GM21529 (cell line): ENCODE measurements at regions not wholly inside any gene's neighbourhood (a gene's known extent, or its start where the extent isn't known, plus 50 kb on each side); places are given as distances from the start of the nearest gene placed in this dataset.
"Not testable (repeated sequence)": the region's sequence is repeated elsewhere in the genome, so short reads cannot be mapped to it uniquely, and the experiment has no call there.

ENCODE experiments used
- ATAC-seq: cut with Tn5 transposase; IDR thresholded peaks from one replicate; pipeline ENCODE4 v1.9.1; 2021; ENCODE audit not compliant: unreplicated experiment

DNA sequence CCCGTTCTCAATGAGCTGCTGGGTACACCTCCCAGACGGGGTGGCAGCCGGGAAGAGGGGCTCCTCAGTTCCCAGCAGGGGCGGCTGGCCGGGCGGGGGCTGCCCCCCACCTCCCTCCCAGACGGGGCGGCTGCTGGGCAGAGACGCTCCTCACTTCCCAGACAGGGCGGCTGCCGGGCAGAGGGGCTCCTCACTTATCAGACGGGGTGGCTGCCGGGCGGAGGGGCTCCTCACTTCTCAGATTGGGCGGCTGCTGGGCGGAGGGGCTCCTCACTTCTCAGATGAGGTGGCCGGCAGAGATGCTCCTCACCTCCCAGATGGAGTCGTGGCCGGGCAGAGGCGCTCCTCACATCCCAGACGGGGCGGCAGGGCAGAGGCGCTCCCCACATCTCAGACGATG is 559.0 kb downstream of the CD109 start:
- ATAC-seq = not testable (repeated sequence)

DNA sequence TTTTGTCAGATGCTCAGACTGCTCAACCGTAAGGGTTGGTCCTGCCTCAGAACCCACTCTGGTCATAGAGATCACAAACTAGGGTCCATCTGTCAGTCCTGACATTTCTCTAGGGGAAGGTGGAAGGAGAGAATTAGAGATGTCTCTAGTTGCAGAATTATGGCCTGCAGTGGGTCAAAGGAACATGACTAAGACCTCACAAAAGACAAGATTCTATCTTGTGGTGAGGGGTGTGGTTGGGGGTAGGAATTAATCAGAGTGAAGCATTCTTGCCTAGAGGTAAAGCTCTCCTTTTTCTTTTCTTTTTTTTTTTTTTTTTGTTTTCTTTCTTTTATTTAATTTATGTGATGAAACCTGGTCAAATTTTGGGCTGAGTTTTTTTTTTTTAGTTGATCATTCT is 558.1 kb downstream of the CD109 start:
- not testable (repeated sequence) for ATAC-seq

DNA sequence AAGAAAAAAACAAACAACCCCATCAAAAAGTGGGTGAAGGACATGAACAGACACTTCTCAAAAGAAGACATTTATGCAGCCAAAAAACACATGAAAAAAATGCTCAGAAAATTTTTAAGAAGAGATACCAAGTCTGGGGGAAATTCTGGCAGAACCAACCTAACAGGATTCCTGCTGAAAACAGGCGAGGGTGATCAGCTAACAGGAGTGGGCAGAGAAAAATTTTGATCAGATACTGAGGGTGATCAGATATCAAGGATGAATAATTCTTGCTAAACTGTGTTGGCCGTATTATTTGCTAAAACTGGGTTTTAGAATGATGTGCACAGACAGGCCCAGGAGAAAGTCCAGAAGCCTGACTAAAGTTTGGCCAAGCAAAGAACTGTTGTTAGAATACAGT is 557.3 kb downstream of the CD109 start:
- no peak for ATAC-seq

DNA sequence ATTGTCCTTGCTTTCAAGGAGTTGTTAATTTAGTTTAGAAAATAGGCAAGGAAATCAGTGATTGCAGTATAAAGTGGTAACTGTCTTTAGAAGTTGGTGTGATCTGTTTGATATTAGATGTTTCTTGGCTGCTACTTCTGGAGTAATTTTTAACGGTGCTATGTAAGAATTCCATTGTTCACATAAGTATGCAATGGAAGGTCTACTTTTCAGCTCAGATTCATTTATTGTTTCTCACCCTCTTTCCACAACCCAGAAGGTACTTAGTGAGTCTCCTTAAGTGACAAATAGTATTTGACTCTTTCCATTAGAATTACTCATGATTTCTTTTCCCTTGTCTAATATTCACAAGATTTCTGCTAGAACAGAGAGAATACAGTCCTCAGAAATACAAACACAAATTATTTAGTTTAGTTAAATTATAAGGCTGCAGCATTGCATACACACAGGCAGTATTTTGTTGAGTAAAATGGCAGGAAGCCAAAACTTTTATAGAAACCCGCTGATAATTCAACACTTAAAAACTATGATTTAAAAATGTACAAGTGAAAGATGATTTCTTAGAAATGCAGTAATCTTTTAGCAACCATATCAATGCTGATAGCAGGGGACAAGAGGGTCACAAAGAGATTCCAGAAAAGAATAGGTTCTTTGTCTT is 554.3 kb downstream of the CD109 start:
- ATAC-seq = no peak

DNA sequence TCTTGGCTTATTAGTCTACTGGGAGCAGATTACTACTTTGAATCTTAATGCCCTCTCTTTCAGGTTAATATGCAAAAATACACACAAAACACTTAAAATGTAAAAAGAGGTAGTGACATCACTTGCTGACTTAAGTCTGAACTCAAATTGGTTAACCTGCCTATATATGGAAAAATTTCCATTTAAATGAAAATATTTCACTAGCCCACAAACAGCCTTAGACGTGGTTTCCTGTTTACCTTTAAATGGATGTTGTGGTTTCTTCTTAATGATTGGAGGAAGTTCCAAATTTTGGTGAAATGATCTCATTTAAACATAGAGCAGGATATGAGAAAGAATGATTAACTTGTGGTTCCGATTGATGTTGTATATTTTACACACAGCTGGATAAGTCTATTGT is 553.7 kb downstream of the CD109 start:
- ATAC-seq = no peak

DNA sequence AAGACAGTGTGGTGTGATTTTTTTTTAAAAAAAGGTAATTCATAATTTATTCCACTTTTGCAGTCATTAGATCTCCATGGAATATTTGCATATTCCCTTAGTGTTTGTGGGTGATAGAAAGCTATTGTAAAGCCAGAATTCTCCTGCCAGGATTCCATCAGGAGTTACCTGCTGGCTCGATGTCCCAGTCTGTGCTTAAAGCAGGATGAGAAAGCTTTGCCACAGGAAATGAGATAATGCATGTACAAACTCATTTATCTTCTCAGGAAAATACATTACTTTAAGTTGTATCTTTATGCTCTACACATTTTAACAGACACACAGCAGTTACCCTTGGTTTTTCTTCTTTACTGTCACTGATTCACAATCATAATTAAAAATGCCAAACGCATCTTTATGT is 553.0 kb downstream of the CD109 start:
- ATAC-seq = no peak

DNA sequence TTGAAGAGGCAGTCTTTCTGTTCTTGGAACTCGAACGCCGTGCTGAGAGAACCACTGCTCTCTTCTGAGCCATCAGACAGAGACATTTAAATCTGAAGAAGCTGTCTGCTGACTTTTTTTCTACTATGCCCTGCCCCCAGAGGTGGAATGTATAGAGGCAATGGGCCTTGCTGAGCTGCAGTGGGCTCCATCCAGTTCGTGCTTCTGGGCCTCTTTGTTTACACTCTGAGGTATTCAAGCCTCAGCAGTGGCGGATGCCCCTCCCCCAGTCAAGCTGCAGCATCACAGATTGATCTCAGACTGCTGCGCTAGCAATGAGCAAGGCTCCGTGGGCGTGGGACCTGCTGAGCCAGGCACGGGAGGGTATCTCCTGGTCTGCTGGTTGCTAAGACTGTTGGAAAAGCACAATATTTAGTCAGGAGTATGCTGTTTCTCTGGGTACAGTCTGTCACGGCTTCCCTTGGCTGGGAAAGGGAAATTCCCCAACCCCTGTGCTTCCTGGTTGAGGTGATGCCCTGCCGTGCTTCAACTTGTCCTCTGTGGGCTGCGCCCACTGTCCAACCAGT is 526.8 kb downstream of the CD109 start:
- ATAC-seq = no peak

DNA sequence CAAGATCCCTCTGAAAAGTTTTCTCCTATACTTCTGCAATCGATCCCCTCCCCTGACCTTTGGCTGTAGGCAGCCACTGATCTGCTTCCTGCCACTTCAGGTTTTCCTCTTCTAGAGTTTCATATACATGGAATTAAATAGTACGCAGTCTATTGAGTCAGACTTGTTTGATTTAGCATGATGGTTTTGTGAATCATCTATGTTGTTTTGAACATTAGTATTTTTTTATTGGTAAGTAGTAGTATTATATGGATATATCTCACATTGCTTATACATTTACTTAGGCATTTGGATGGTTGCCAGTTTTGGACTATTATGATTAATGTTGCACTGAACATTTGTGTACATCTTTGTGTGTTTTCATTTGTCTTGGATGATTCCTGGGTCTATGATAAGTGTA is 518.0 kb downstream of the CD109 start:
- ATAC-seq = no peak

DNA sequence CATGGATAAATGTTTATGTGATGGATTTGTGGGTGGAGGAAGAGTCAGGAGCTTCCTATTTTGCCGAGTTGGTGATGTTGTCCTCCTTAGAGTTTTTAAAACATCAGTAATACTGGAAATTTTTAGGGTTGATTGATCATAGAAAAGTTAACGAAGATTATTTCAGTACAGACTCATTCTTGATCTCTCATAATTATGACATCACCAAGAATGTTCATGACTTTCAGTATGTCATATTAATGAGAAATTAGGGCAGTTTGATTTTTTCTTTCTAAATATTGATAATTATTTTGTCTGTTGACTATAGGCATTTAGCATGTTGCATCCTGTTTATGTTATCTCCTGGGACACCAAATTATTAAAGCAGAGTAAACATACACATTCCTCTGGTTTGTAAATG is 512.2 kb downstream of the CD109 start:
- ATAC-seq = no peak

GRCh38 chr6:74199215-74199915 is 503.4 kb downstream of the CD109 start:
- no peak for ATAC-seq

DNA sequence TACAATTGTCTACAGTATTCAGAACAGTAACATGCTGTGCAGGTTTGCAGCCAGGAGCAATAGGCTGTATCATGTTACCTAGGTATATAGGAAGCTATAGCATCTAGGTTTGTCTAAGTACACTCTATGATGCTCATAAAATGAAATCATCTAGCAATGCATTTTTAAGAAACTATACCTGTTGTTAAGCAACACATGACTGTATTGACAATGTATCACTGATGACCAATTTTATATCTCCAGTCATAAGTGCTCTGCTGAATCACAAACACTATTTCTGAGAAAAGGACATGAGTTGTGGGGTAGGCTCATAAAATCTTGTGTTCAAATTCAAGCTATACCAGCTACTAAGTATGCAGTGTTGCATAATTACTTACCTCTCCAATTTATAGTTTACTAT is 501.3 kb downstream of the CD109 start:
- no peak for ATAC-seq

DNA sequence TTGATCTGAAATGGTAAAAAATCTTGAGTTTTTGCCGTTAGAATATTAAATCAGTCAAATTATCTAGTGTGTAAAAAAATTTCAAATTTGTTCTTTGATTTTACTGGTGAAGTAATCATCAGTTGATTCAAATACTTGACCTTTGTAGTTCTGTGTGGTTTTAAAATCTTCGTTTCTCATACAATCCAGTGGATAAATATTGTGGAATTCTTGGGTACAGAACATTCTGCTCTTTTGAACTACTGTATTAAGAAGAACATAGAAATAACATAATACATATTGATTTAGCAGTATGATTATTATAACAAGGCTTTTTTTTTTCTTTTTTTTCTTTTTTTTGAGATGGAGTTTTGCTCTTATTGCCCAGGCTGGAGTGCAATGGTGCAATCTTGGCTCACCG is 491.8 kb downstream of the CD109 start:
- ATAC-seq = no peak

- ATAC-seq = no peak
These were observed 487.0 kb downstream of the CD109 start for GRCh38 chr6:74182992-74183391.

DNA sequence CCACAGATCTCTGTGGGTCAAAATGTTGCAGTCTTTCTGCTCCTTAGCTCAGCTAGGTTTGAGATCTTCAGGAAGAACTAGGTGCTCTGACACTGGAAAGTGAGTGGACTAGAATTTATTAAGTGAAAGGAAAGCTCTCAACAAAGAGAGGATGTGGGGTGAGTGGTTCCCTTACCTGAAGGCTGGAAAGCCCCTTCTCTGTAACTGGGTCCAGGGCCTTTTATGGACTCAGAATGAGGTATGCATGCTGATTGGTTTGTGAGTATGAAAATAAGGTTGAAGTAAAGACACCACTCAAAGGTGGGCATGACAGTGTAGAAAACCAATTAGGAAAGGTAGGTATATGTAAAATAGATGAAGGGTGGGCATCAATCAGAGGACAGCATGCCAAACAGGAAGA is 485.5 kb downstream of the CD109 start:
- ATAC-seq = no peak

DNA sequence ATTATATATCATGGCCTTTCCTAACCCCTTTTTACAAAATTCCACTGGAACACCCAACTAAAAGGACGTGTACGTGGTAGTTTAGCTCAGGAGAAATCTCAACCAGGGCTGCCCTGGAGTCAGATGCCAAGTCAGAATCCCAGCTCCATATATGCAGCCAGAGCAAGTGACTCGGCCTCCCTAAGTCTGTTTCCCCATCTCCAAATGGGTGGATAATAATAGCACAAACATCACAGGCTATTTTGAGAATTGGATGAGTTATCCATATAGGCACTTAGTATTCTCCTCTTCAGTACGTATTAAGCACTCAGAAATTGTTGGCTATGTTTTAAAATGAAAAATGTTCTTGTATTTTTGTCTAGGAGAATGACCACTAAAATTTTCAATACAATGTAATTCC is 481.5 kb downstream of the CD109 start:
- ATAC-seq = no peak

GRCh38 chr6:74170550-74170949 is 474.5 kb downstream of the CD109 start:
- not testable (repeated sequence) for ATAC-seq

DNA sequence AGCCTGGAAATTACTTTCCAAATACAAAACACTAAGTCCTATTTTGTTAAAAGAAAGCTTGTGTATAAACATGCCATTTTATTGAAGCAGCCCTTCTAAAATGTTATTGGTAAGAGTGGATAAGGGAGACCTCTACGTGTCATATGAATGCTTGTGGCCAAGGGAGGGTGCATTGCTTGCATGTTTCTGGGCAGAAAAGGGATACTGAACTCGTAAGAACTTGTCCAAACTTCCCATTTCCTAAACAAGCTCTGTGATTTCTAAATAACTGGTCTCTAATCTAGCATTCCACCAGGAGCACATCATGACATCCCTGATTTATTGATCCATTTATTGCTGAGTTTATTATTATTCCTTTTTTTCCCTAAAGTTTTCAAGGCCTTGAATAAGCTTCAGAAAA is 474.1 kb downstream of the CD109 start:
- ATAC-seq = no peak

DNA sequence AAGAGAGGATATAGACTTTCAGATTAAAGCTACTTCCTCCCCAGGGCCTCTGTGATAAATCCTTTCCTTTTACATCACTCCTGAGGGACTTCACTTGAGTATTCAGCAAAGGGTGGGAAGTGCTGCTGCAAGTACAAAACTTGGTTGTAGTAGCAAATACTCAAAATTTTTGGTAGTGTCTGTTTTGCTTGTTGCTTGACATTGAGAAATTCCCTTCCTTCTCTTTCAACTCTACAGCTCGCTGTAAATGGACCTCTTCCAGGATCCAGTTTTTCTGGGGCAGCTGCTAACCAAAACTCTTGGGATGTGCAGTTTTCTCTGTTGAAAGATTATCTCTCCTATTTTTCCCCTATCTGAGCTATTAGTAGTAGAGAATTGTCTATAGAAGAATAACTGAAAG is 472.0 kb downstream of the CD109 start:
- ATAC-seq = no peak

DNA sequence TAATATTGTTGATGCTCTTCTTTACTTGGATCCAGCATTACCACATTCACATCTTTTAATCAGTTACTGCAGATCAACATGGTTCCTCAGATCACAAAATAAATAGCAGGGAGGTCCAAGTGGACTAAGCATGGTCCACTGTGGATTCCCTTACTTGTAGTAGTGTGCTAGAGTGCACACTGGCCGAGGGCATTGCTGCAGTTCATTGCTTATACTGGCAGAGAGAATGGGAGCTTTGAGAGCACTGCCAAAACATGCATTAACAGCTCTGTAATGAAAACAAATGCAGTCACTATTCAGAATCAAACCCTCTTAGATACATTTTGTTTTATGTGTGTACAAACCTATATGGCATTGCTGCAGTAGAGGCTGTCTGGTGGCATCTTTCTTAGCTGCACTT is 471.5 kb downstream of the CD109 start:
- no peak for ATAC-seq

- ATAC-seq = no peak
These were observed 470.8 kb downstream of the CD109 start for GRCh38 chr6:74166849-74167248.

GRCh38 chr6:74161380-74161779 is 465.4 kb downstream of the CD109 start:
- no peak for ATAC-seq

DNA sequence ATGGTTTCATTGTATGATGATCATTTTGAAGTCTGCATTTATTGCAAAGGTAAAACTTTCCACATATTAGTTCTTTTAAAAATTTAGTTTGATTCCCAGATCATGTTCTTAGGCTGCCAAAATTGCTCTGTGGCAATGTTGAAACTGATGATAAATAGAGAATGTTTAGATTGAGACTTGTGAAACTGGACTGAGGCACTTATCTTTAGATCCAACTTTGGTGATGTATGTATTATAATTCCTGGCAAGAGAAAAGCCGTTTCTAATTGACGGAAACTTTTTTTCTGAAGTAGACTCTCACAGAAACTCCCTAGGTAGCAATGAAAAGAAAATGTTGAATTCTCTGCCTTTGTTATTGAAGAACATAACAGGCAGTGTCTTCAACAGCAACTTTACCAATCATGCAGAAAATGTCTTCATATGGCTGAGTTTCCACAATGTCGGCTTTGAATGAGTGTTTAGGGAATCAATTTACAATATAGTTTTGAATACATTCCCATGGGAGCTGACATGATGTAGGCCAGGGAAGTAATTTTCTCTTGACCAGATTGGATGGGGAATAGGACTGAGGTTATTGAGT is 456.2 kb downstream of the CD109 start:
- ATAC-seq = no peak
